ENCODE measurements at regions not wholly inside any gene's neighbourhood (a gene's known extent, or its start where the extent isn't known, plus 50 kb on each side); places are given as distances from the start of the nearest gene placed in this dataset.

- DNase-seq (ENCODE audit: extremely low read depth, insufficient read length) = no peak
- no peaks in the 10 kb centered on the region for H3K27me3 ChIP-seq (replicated peaks; ENCODE audit: control insufficient read depth, insufficient read depth, low read length)
- H3K4me3 ChIP-seq (replicated peaks; ENCODE audit: low read depth, low read length) = no peak overlapping the region
- no peaks in the 10 kb centered on the region for H3K36me3 ChIP-seq (ENCODE audit: control insufficient read depth, insufficient read depth, low read length)
- no peak for TF ChIP-seq CTCF (IDR thresholded peaks at IDR 0.05; ENCODE audit: insufficient read depth, low read length, poor library complexity, severe bottlenecking)
These were observed 146.1 kb upstream of the NOL4 start for GRCh38 chr18:34370704-34371395.

GRCh38 chr18:34380326-34380725 is 155.6 kb upstream of the NOL4 start:
- no peak for TF ChIP-seq CTCF (IDR thresholded peaks at IDR 0.05; ENCODE audit: insufficient read depth, low read length, poor library complexity, severe bottlenecking)
- no peak for DNase-seq (ENCODE audit: extremely low read depth, insufficient read length)
- H3K4me3 ChIP-seq (replicated peaks; ENCODE audit: low read depth, low read length) = no peak overlapping the region
- H3K36me3 ChIP-seq (ENCODE audit: control insufficient read depth, insufficient read depth, low read length) = no peaks in the 10 kb centered on the region
- H3K27me3 ChIP-seq (replicated peaks; ENCODE audit: control insufficient read depth, insufficient read depth, low read length) = no peaks in the 10 kb centered on the region

- H3K4me3 ChIP-seq (replicated peaks; ENCODE audit: low read depth, low read length) = no peak overlapping the region
- no peak for TF ChIP-seq CTCF (IDR thresholded peaks at IDR 0.05; ENCODE audit: insufficient read depth, low read length, poor library complexity, severe bottlenecking)
- no peaks in the 10 kb centered on the region for H3K27me3 ChIP-seq (replicated peaks; ENCODE audit: control insufficient read depth, insufficient read depth, low read length)
- H3K36me3 ChIP-seq (ENCODE audit: control insufficient read depth, insufficient read depth, low read length) = no peaks in the 10 kb centered on the region
- no peak for DNase-seq (ENCODE audit: extremely low read depth, insufficient read length)
These were observed 160.6 kb upstream of the NOL4 start for GRCh38 chr18:34385311-34385710.

- Histone ChIP-seq H3K36me3 (ENCODE audit: control insufficient read depth, insufficient read depth, low read length) (no peaks in the 10 kb centered on the region), H3K27me3 (replicated peaks; ENCODE audit: control insufficient read depth, insufficient read depth, low read length) (no peaks in the 10 kb centered on the region), H3K4me3 (replicated peaks; ENCODE audit: low read depth, low read length) (no peak overlapping the region)
- no peak for DNase-seq (ENCODE audit: extremely low read depth, insufficient read length)
- TF ChIP-seq CTCF (IDR thresholded peaks at IDR 0.05; ENCODE audit: insufficient read depth, low read length, poor library complexity, severe bottlenecking) = no peak
These were observed 162.1 kb upstream of the NOL4 start for GRCh38 chr18:34386803-34387202.

- Histone ChIP-seq H3K27me3 (replicated peaks; ENCODE audit: control insufficient read depth, insufficient read depth, low read length) (no peaks in the 10 kb centered on the region; the same call in 1 of the 2 replicates), H3K36me3 (ENCODE audit: control insufficient read depth, insufficient read depth, low read length) (no peaks in the 10 kb centered on the region)
- TF ChIP-seq CTCF (IDR thresholded peaks at IDR 0.05; ENCODE audit: insufficient read depth, low read length, poor library complexity, severe bottlenecking) = no peak
These were observed 172.7 kb upstream of the NOL4 start for GRCh38 chr18:34397286-34397896.

More at GRCh38 chr18:34397286-34397896, 172.7 kb upstream of the NOL4 start:
- H3K4me3 ChIP-seq (replicated peaks; ENCODE audit: low read depth, low read length) = no peak overlapping the region
- DNase-seq (ENCODE audit: extremely low read depth, insufficient read length) = no peak

Measured in GM06990 (cell line).